ENCODE measurements at regions not wholly inside any gene's neighbourhood (a gene's known extent, or its start where the extent isn't known, plus 50 kb on each side); places are given as distances from the start of the nearest gene placed in this dataset.

DNA sequence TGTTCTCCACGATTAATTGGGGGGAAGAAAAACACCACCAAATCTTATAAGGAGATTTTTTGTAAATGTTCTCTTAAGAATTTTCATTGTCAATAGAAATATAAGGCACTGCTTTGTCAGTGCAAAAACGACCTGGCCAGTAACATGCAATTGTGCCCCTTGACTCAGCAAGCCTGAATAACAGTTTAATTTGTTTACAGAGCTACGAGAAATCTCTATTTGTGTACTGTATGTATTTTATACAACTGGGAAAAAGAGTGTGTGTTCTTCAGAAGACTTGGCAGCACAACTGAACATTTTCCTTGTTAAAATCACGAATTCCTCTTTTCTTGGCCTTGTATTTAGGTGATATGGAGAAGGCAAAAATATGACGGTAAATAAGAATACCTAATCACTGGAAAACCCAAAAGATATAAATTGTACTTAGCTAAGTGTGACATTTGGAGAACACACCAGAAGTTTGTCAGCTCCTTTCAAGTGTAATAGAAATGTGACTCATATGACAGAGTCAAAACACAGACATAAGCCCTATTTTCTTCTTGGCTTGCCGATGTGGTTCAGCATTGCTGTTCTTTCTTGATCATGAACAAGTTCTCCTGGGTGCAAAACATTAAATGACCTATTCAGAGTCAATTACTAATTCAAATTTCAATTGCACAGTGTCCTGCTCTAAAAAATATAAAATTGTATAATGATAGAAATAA is 945.0 kb upstream of the INTU start:
- no peak overlapping the region for H3K4me3 ChIP-seq (ENCODE audit: low read depth, low read length)
- no peak for DNase-seq (ENCODE audit: low read depth)
- TF ChIP-seq, protein P1, sequence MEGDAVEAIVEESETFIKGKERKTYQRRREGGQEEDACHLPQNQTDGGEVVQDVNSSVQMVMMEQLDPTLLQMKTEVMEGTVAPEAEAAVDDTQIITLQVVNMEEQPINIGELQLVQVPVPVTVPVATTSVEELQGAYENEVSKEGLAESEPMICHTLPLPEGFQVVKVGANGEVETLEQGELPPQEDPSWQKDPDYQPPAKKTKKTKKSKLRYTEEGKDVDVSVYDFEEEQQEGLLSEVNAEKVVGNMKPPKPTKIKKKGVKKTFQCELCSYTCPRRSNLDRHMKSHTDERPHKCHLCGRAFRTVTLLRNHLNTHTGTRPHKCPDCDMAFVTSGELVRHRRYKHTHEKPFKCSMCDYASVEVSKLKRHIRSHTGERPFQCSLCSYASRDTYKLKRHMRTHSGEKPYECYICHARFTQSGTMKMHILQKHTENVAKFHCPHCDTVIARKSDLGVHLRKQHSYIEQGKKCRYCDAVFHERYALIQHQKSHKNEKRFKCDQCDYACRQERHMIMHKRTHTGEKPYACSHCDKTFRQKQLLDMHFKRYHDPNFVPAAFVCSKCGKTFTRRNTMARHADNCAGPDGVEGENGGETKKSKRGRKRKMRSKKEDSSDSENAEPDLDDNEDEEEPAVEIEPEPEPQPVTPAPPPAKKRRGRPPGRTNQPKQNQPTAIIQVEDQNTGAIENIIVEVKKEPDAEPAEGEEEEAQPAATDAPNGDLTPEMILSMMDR (IDR thresholded peaks at IDR 0.05; ENCODE audit: insufficient read depth, low read depth, low read length, missing control alignments), result no peak

DNA sequence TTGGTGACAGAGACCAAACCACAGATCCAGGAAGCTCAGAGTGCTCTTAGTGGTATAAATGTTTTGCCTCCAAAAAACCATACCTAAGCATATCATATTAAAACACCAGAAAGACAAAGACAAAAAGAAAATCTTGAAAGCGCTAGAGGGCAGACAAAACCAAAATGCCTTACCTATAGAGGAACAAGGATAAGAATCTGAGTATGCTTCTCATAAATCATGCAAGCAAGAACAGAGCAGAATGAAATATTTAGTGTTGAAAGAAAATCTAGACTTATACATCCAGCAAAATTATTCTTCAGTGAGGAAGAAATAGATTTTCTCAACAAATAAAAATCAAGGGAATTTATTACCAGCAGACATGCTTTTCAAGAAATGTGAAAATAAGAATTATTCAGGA is 941.0 kb upstream of the INTU start:
- DNase-seq (ENCODE audit: low read depth), result no peak
- no peak overlapping the region for H3K4me3 ChIP-seq (ENCODE audit: low read depth, low read length)
- TF ChIP-seq, protein P1 (IDR thresholded peaks at IDR 0.05; ENCODE audit: insufficient read depth, low read depth, low read length, missing control alignments), result no peak

DNA sequence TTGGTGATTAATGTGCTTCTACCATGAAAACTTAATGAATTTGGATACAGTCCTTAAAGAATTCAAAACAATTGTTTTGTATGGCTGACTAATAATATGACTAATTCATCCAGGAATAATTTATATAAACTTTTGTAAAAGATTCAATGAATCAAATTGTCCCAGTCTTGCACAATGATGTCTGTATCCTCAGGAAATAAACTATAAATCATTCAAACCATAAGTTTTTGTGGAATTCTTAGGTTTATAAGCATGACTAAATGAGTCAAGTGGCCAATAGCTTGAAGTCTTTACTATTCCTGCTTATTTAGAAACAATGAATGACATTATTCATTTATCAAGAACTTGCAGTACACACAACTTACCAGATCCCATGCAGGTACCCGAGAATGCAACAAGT is 935.0 kb upstream of the INTU start:
- no peak overlapping the region for H3K4me3 ChIP-seq (ENCODE audit: low read depth, low read length)
- TF ChIP-seq, protein P1 (IDR thresholded peaks at IDR 0.05; ENCODE audit: insufficient read depth, low read depth, low read length, missing control alignments), result no peak
- no peak for DNase-seq (ENCODE audit: low read depth)

DNA sequence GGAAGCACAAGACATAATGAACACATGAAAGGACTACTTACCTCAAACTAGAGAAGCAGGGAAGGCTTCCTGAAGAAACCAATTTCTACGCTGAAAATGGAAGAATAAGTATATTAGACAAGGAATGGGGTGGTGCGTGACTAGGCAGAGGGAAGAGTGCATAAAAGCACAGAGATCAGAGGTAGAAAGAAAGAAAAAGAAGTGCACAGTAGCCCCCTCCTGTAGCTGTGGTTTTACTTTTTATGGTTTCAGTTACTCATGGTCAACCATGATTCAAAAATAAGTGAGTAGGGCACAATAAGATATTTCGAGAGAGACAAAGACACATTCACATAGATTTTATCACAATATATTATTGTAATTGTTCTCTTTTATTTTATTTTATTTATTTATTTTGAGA is 934.5 kb upstream of the INTU start:
- H3K4me3 ChIP-seq (ENCODE audit: low read depth, low read length), result no peak overlapping the region
- no peak for DNase-seq (ENCODE audit: low read depth)
- TF ChIP-seq, protein P1 (IDR thresholded peaks at IDR 0.05; ENCODE audit: insufficient read depth, low read depth, low read length, missing control alignments), result no peak

DNA sequence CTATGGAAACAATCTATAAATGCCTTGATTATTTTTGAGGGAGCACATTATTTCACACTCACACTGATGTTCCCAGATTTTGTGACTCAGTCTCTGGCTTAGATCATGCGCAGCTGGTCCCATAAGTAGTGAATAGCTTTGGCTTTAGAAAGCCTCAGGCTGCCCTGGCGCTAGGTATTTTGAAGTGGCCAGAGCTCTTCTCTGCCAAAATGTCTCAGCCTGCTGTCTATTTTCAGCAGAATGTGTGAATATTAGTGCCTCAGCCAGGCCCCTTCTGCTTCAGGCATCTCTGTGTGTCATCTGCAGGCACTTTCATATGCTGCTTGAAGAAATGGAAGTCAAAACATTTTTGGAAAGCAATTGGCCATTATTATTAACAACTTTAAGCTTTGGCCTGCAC is 931.0 kb upstream of the INTU start:
- DNase-seq (ENCODE audit: low read depth), result no peak
- no peak overlapping the region for H3K4me3 ChIP-seq (ENCODE audit: low read depth, low read length)
- TF ChIP-seq, protein P1 (IDR thresholded peaks at IDR 0.05; ENCODE audit: insufficient read depth, low read depth, low read length, missing control alignments), result no peak

DNA sequence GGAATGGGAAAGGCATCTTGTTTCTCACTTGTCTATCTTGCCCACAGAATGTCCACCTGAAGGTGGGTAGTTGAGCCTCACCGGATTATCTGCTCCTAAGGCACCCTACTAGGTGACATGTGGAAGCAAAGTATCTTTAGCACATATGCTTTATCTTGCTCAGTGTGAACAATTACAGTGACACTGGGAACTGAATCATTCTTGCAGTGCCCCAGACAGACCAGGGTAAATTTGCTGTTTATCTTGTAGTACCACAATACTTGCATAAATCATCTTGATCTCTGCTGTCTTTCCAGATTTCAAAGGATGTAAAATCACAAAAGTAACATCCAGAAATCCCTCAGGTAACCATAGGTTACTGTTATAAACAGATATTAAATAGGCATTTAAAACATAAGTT is 930.0 kb upstream of the INTU start:
- H3K4me3 ChIP-seq (ENCODE audit: low read depth, low read length), result no peak overlapping the region
- TF ChIP-seq, protein P1 (IDR thresholded peaks at IDR 0.05; ENCODE audit: insufficient read depth, low read depth, low read length, missing control alignments), result no peak
- no peak for DNase-seq (ENCODE audit: low read depth)

DNA sequence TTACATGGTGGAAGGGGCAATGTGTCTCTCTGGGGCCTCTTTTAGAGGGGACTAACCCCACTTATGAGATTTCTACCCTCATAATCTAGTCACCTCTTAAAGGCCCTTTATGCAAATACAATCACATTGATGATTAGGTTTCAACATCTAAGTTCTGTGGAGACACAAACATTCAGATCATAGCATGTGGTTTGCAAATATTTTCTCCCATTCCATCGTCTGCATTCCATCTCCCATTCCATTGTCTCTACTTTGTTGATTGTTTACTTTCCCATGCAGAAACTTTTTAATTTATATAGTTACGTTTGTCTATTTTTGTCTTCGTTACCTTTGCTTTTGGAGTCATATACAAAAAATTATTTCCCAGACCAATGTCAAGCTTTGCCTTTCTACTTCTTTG is 927.5 kb upstream of the INTU start:
- DNase-seq (ENCODE audit: low read depth), result no peak

More for the DNA sequence above, 927.5 kb upstream of the INTU start:
- no peak overlapping the region for H3K4me3 ChIP-seq (ENCODE audit: low read depth, low read length)
- TF ChIP-seq, protein P1 (IDR thresholded peaks at IDR 0.05; ENCODE audit: insufficient read depth, low read depth, low read length, missing control alignments), result no peak

Data from GM12865 (cell line).